MCF 10A (cell line): ENCODE measurements at regions not wholly inside any gene's neighbourhood (a gene's known extent, or its start where the extent isn't known, plus 50 kb on each side); places are given as distances from the start of the nearest gene placed in this dataset.
A peak's percentile ranks its signal among the peaks of the same experiment; 100 is the strongest.
"Not testable (repeated sequence)": the region's sequence is repeated elsewhere in the genome, so short reads cannot be mapped to it uniquely, and the experiment has no call there.

ENCODE experiments used
- BruUV-seq: library from RNA; stranded (reverse); fragments of 400-500 nt; replicated peaks from 2 replicates; lab custom pipeline; 2021; lab: Mats Ljungman, UMichigan
- CTCF ChIA-PET: fragments of 300-600 bp; sonication (Branson Sonifier 250); formaldehyde crosslinking; extraction: SDS; loops from one replicate; lab custom pipeline; 2021; ENCODE audit warnings: antibody characterized with exemption, inconsistent platforms; lab: Yijun Ruan, JAX
- POLR2A ChIA-PET: fragments of 300-600, 350-650 bp; sonication (Branson Sonifier 250); formaldehyde crosslinking; extraction: SDS; loops from one replicate; lab custom pipeline; 2020; ENCODE audit warnings: antibody characterized with exemption, inconsistent platforms; lab: Yijun Ruan, JAX
- DNase-seq: peaks from one replicate; pipeline ENCODE4 v3.0.0-alpha.2; 2018; ENCODE audit not compliant: unreplicated experiment
- H3K27ac Mint-ChIP-seq: one replicate; pipeline ENCODE4 v1.8.0; 2022; ENCODE audit warnings: mild to moderate bottlenecking, low read depth, mixed read lengths; ENCODE audit not compliant: unreplicated experiment
- H3K27me3 Mint-ChIP-seq: one replicate; pipeline ENCODE4 v1.8.0; 2022; ENCODE audit warnings: mixed read lengths; ENCODE audit not compliant: insufficient read depth, unreplicated experiment
- H3K36me3 Mint-ChIP-seq: one replicate; pipeline ENCODE4 v1.8.0; 2022; ENCODE audit warnings: mild to moderate bottlenecking, moderate library complexity, mixed read lengths; ENCODE audit not compliant: insufficient read depth, unreplicated experiment
- H3K4me1 Mint-ChIP-seq: one replicate; pipeline ENCODE4 v1.8.0; 2022; ENCODE audit warnings: mixed read lengths; ENCODE audit not compliant: insufficient read depth, unreplicated experiment
- H3K4me3 Mint-ChIP-seq: one replicate; pipeline ENCODE4 v1.8.0; 2022; ENCODE audit warnings: mild to moderate bottlenecking, moderate library complexity, mixed read lengths; ENCODE audit not compliant: unreplicated experiment
- H3K9me3 Mint-ChIP-seq: one replicate; pipeline ENCODE4 v1.8.0; 2022; ENCODE audit warnings: mixed read lengths; ENCODE audit not compliant: unreplicated experiment
- intact Hi-C: fragments of 100-400 bp; cut with micrococcal nuclease; formaldehyde crosslinking; loops from 2 replicates; pipeline ENCODE4 v1.14.1; 2022
- TF ChIP-seq, protein P1 (sequence below): fragments of 200-600 bp; IDR thresholded peaks from one replicate; pipeline ENCODE4 v1.8.0; 2022; ENCODE audit warnings: antibody characterized with exemption, mild to moderate bottlenecking; ENCODE audit not compliant: unreplicated experiment

DNA sequence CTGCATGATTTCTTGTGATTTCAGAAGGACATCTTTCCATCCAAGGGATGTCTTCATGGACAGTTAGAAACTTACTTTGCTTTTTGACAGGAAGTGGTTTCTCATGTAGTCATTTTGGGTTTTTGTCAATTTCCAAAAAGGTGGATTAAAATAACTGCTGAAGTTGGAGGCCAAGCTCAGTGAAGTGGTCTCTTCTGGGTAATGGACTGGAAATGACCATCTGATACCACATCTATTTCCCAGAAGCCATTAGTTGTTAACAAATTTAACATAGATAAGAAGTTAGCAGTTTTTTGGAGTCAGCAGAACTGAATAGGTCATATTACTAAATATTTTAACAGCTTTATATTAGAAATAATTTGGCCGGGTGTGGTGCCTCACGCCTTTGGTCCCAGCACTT, 86.2 kb upstream of the MYO10 start:
- Mint-ChIP-seq H3K36me3 (no peaks in the 10 kb centered on the region), H3K4me3 (no peak overlapping the region), H3K27me3 (no peaks in the 10 kb centered on the region), H3K4me1 (peaks cover 10% of the 10 kb centered on the region), H3K27ac (no peak overlapping the region), H3K9me3 (no peaks in the 10 kb centered on the region)
- CTCF ChIA-PET = interaction anchor here (0.6 kb wide), 1 partner anchor 42 kb away, joined by 5 read pairs; no protein-coding TSS in a partner anchor
- DNase-seq = no peak
- BruUV-seq = no TSS peak
- intact Hi-C loops = no loop called here
- TF ChIP-seq, protein P1, sequence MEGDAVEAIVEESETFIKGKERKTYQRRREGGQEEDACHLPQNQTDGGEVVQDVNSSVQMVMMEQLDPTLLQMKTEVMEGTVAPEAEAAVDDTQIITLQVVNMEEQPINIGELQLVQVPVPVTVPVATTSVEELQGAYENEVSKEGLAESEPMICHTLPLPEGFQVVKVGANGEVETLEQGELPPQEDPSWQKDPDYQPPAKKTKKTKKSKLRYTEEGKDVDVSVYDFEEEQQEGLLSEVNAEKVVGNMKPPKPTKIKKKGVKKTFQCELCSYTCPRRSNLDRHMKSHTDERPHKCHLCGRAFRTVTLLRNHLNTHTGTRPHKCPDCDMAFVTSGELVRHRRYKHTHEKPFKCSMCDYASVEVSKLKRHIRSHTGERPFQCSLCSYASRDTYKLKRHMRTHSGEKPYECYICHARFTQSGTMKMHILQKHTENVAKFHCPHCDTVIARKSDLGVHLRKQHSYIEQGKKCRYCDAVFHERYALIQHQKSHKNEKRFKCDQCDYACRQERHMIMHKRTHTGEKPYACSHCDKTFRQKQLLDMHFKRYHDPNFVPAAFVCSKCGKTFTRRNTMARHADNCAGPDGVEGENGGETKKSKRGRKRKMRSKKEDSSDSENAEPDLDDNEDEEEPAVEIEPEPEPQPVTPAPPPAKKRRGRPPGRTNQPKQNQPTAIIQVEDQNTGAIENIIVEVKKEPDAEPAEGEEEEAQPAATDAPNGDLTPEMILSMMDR = no peak
- POLR2A ChIA-PET = no interaction called here

DNA sequence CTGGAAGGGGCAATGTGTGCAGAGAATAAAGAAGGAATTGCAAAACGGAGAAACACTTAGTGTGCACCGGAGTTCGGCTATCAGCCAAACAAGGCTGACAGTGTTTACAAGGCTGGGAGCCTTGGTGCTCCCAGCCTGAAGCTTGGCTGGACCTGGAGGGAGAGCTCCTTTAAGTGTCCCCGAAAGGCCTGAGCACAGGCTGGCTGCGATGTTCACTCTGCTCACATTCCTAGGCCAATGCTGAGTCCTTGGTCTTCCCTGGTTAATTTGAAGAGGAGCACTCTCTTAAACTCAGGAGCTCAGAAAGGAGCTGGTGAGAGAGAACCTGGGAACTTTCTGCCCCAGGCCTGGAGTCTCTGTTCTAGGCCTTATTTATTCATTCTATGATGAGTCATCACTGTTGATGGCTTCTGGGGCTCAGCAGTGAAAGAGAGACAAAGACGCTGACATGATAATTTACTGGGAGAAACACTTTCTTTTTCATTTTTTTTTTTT, 88.6 kb upstream of the MYO10 start:
- H3K9me3 Mint-ChIP-seq = no peaks in the 10 kb centered on the region
- H3K4me1 Mint-ChIP-seq = peaks cover 10% of the 10 kb centered on the region
- CTCF ChIA-PET = interaction anchor here (0.6 kb wide), 1 partner anchor 82 kb away, joined by 3 read pairs; no protein-coding TSS in a partner anchor
- peak; percentile 71 for DNase-seq
- POLR2A ChIA-PET = interaction anchor here (1.0 kb wide), 1 partner anchor 10 kb away, joined by 3 read pairs; no protein-coding TSS in a partner anchor
- no peaks in the 10 kb centered on the region for H3K27me3 Mint-ChIP-seq
- H3K4me3 Mint-ChIP-seq = no peak overlapping the region
- TF ChIP-seq, protein P1 = no peak
- no peaks in the 10 kb centered on the region for H3K36me3 Mint-ChIP-seq
- intact Hi-C loops = no loop called here
- BruUV-seq = no TSS peak
- peak overlapping the region; percentile 68 for H3K27ac Mint-ChIP-seq

DNA sequence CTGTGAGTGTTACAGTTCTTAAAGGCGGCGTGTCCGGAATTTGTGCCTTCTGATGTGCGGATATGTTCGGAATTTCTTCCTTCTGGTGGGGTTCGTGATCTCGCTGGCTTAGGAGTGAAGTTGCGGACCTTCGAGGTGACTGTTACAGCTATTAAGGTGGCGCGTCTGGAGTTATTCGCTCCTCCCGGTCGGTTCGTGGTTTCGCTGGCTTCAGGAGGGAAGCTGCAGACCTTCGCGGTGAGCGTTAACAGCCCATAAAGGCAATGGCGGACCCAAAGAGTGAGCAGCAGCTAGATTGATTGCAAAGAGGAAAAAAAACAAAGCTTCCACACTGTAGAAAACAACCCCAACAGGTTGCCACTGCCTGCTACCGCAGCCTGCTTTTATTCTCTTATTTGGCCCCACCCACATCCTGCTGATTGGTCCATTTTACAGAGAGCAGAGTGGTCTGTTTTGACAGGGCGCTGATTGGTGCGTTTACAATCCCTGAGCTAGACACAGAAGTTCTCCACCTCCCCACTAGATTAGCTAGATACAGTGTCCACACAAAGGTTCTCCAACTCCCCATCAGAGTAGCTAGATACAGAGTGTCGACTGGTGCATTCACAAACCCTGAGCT, 95.7 kb upstream of the MYO10 start:
- intact Hi-C loops, H3K27ac Mint-ChIP-seq, H3K4me3 Mint-ChIP-seq, H3K36me3 Mint-ChIP-seq, H3K4me1 Mint-ChIP-seq, DNase-seq, H3K9me3 Mint-ChIP-seq, BruUV-seq, H3K27me3 Mint-ChIP-seq: not testable (repeated sequence)
- POLR2A ChIA-PET = interaction anchor here (0.7 kb wide), 1 partner anchor 13 kb away, joined by 4 read pairs; no protein-coding TSS in a partner anchor
- CTCF ChIA-PET = interaction anchor here (0.5 to 0.6 kb wide), 3 partner anchors 22 to 96 kb away, joined by 3 read pairs; partner anchors contain the start of gene MYO10

DNA sequence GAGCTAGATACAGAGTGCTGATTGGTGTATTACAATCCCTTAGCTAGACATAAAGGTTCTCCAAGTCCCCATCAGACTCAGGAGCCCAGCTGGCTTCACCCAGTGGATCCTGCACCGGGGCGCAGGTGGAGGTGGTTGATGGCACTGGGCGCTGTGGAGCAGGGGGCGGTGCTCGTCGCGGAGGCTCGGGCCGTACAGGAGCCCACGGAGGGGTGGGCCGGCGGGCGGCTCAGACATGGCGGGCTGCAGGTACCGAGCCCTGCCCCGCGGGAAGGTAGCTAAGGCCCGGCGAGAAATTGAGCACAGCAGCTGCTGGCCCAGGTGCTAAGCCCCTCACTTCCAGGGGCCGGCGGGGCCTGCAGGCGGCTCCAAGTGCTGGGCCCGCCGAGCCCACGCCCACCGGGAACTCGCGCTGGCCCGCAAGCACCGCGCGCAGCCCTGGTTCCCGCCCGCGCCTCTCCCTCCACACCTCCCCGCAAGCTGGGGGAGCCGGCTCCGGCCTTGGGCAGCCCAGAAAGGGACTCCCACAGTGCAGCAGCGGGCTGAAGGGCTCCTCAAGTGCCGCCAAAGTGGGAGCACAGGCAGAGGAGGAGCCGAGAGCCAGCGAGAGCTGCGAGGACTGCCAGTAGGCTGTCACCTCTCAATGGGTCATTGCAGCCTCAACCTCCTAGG, 96.4 kb upstream of the MYO10 start:
- H3K9me3 Mint-ChIP-seq, H3K4me1 Mint-ChIP-seq, DNase-seq, H3K27me3 Mint-ChIP-seq, POLR2A ChIA-PET, H3K4me3 Mint-ChIP-seq, BruUV-seq, intact Hi-C loops, H3K36me3 Mint-ChIP-seq, H3K27ac Mint-ChIP-seq: not testable (repeated sequence)
- CTCF ChIA-PET = interaction anchor here (0.6 kb wide), 1 partner anchor 49 kb away, joined by 3 read pairs; no protein-coding TSS in a partner anchor

DNA sequence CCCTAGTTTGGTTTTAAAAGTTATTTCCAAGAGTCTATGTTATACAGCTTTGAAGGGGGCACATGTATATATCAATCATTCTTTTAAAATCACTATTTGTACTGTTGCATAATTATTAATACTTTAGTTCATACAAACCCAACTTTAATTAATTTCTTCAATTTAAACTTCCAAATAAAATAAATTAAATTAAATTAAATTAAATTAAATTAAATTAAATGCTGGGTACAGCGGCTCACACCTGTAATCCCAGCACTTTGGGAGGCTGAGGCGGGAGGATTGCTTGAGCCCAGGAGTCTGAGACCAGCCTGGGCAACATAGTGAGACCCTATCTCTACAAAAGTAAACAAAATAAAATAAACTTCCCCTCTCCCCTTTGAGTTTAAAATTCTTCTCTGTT, 98.9 kb upstream of the MYO10 start:
- DNase-seq, H3K4me3 Mint-ChIP-seq, H3K27ac Mint-ChIP-seq, H3K27me3 Mint-ChIP-seq, intact Hi-C loops, H3K4me1 Mint-ChIP-seq, CTCF ChIA-PET, BruUV-seq, H3K36me3 Mint-ChIP-seq, H3K9me3 Mint-ChIP-seq: not testable (repeated sequence)
- POLR2A ChIA-PET = interaction anchor here (0.6 to 1.1 kb wide), 2 partner anchors 10 to 119 kb away, joined by 3 read pairs; no protein-coding TSS in a partner anchor
